HepG2 (cell line): ENCODE measurements at regions not wholly inside any gene's neighbourhood (a gene's known extent, or its start where the extent isn't known, plus 50 kb on each side); places are given as distances from the start of the nearest gene placed in this dataset.

Source experiments
- ATAC-seq: fragments of 200-7000 bp; cut with Tn5 transposase; 3 replicates; pipeline ENCODE4 v1.9.1; 2020; ENCODE audit warnings: mild to moderate bottlenecking, moderate library complexity
- BruUV-seq: library from RNA; stranded (reverse); fragments of 400-500 nt; replicated peaks from 2 replicates; lab custom pipeline; 2021; lab: Mats Ljungman, UMichigan
- CTCF ChIA-PET: fragments of 300-600 bp; formaldehyde crosslinking; extraction: SDS; loops from one replicate; lab custom pipeline; 2021; ENCODE audit warnings: low total read pairs, inconsistent platforms, low intra/inter-chr PET ratio; lab: Yijun Ruan, JAX
- POLR2A ChIA-PET: fragments of 350-600 bp; sonication (Branson Sonifier 250); formaldehyde crosslinking; loops from one replicate; lab custom pipeline; 2020; ENCODE audit warnings: antibody characterized with exemption, inconsistent platforms; lab: Yijun Ruan, JAX
- DNase-seq: peaks from one replicate; pipeline ENCODE4 v3.0.0-alpha.2; 2015; ENCODE audit warnings: low spot score
- FAIRE-seq: peaks from 3 replicates; lab custom pipeline; 2011; peaks lifted over from hg19 to GRCh38; lab: Jason Lieb, UNC
- H2AFZ ChIP-seq: one replicate; pipeline ENCODE4 v1.6.1; 2011; ENCODE audit warnings: low read length, inconsistent platforms
- H3K27ac ChIP-seq: fragments of 300-600 bp; 3 replicates; pipeline ENCODE4 v1.8.0; 2011; ENCODE audit warnings: mixed run types, mild to moderate bottlenecking, mixed read lengths, low read length, inconsistent platforms; ENCODE audit not compliant: insufficient read depth; ENCODE audit errors: extremely low read length
- H3K27me3 ChIP-seq, 2 experiments: fragments of 200-600 bp in 1 of 2; 2 replicates in 1 of 2; 3 replicates in 1 of 2; pipeline versions ENCODE4 v1.6.0 to v1.8.0; 2011; ENCODE audit warnings: low read length in 2 of 2, mild to moderate bottlenecking in 2 of 2, moderate library complexity in 2 of 2, inconsistent platforms in 1 of 2; ENCODE audit not compliant: insufficient read depth in 2 of 2, control insufficient read depth in 1 of 2
- H3K36me3 ChIP-seq, 2 experiments: fragments of 200-600 bp in 1 of 2; replicated peaks in 1 of 2; 2 replicates in 1 of 2; 3 replicates in 1 of 2; pipeline versions ENCODE4 v1.5.1 to v1.8.0; 2011; ENCODE audit warnings: low read length in 2 of 2, inconsistent platforms in 1 of 2; ENCODE audit not compliant: insufficient read depth in 2 of 2, control insufficient read depth in 1 of 2
- H3K4me1 ChIP-seq: 2 replicates; pipeline ENCODE4 v1.5.1; 2012; ENCODE audit warnings: low read length, inconsistent platforms; ENCODE audit not compliant: insufficient read depth
- H3K4me2 ChIP-seq: 2 replicates; pipeline ENCODE4 v1.6.0; 2011; ENCODE audit warnings: low read depth, low read length, inconsistent platforms
- H3K4me3 ChIP-seq, 3 experiments: fragments of 200-600 bp in 1 of 3; sonication (generic), shearing (Covaris generic) in 1 of 3; replicated peaks in 1 of 3; 2 replicates each; pipeline ENCODE4 v1.5.1; 2011 to 2016; ENCODE audit warnings: low read length in 3 of 3, inconsistent platforms in 2 of 3, low read depth in 2 of 3, mild to moderate bottlenecking in 2 of 3, control low read depth in 1 of 3, mixed read lengths in 1 of 3; ENCODE audit not compliant: insufficient read depth in 1 of 3
- H3K79me2 ChIP-seq: one replicate; pipeline ENCODE4 v1.6.1; 2011; ENCODE audit warnings: low read length, inconsistent platforms; ENCODE audit not compliant: insufficient read depth
- H3K9ac ChIP-seq: 2 replicates; pipeline ENCODE4 v1.6.0; 2011; ENCODE audit warnings: mild to moderate bottlenecking, low read depth, low read length, inconsistent platforms; ENCODE audit not compliant: insufficient read depth
- H3K9me3 ChIP-seq: 2 replicates; pipeline ENCODE4 v1.5.1; 2012; ENCODE audit warnings: mild to moderate bottlenecking, low read length
- H4K20me1 ChIP-seq: 2 replicates; pipeline ENCODE4 v1.6.0; 2011; ENCODE audit warnings: inconsistent platforms, mild to moderate bottlenecking, low read length, moderate library complexity; ENCODE audit not compliant: insufficient read depth
- GATAD1 ChIP-seq: IDR thresholded peaks from 2 replicates; pipeline ENCODE4 v1.6.1; 2016; ENCODE audit warnings: missing genetic modification reagents, missing compliant biosample characterization
- HIVEP1 ChIP-seq: sonication (generic); formaldehyde crosslinking; IDR thresholded peaks from 2 replicates; pipeline ENCODE4 v1.4.0; 2020; ENCODE audit warnings: mild to moderate bottlenecking, missing genetic modification reagents
- KMT2B ChIP-seq: IDR thresholded peaks from 2 replicates; pipeline ENCODE4 v1.6.1; 2016; ENCODE audit warnings: missing genetic modification reagents, missing compliant biosample characterization
- MTA3 ChIP-seq: sonication (generic); formaldehyde crosslinking; IDR thresholded peaks from 2 replicates; pipeline ENCODE4 v1.4.0; 2020; ENCODE audit warnings: missing genetic modification reagents
- REL ChIP-seq: sonication (generic); formaldehyde crosslinking; conservative IDR thresholded peaks from 2 replicates; pipeline ENCODE4 v1.8.0; 2022; ENCODE audit warnings: mild to moderate bottlenecking, missing genetic modification reagents, moderate library complexity
- ZFY ChIP-seq: sonication (generic); formaldehyde crosslinking; IDR thresholded peaks from 2 replicates; pipeline ENCODE4 v1.4.0; 2020; ENCODE audit warnings: missing genetic modification reagents
- ZNF136 ChIP-seq: sonication (generic); formaldehyde crosslinking; IDR thresholded peaks from 2 replicates; pipeline ENCODE4 v1.8.1; 2022; ENCODE audit warnings: low read depth, mild to moderate bottlenecking, moderate library complexity, missing genetic modification reagents
- WGBS: methylation state at CpG from one replicate; pipeline ENCODE4 v1.1.6; 2017; ENCODE audit warnings: low lambda C conversion rate; 5-methylcytosine and 5-hydroxymethylcytosine counted together
- in situ Hi-C: cut with HindIII; loops from 2 replicates; pipeline ENCODE4 v1.10.0; 2017; ENCODE audit warnings: low pct_unique_long_range_greater_than_20kb; ENCODE audit not compliant: extremely low pct_ligation_motif_present
- intact Hi-C: fragments of 100-400 bp; cut with micrococcal nuclease; formaldehyde crosslinking; loops from one replicate; pipeline ENCODE4 v1.10.0; 2022; ENCODE audit not compliant: unreplicated experiment
- TF ChIP-seq, protein P1 (sequence below): sonication (generic); formaldehyde crosslinking; IDR thresholded peaks from 2 replicates; pipeline ENCODE4 v1.5.0; 2020; ENCODE audit warnings: mild to moderate bottlenecking, missing genetic modification reagents, borderline replicate concordance
- TF ChIP-seq, protein P2 (sequence below): IDR thresholded peaks from 2 replicates; pipeline ENCODE4 v1.6.1; 2018; ENCODE audit warnings: missing genetic modification reagents, mild to moderate bottlenecking, missing compliant biosample characterization
- TF ChIP-seq, protein P3 (sequence below): sonication (generic); formaldehyde crosslinking; conservative IDR thresholded peaks from 2 replicates; pipeline ENCODE4 v1.4.0; 2020; ENCODE audit warnings: missing genetic modification reagents

DNA sequence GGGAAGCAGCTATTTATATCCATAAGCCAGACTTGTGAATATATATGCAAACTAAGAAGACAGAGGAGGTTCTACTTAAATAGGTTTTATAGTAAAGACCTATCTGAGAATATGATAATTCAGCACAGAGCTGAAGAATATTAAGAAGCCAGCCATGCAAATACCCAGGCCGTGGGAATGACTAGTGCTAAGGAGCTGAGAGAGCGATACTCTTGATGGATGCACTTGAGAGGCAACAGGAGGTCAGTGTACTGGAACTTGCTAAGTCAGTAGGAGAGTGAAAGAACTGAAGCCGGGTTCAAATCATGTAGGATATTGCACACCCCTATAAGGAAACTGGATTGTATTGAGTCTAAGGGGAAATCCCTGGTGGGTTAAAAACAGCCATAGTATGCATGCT, 943.6 kb upstream of the MBL2 start:
- no peak for DNase-seq
- ChIA-PET CTCF (no interaction called here), POLR2A (no interaction called here)
- Histone ChIP-seq H3K4me2 (no peak overlapping the region), H3K4me3 (no peak overlapping the region), H3K27ac (no peak overlapping the region), H3K36me3 (no peaks in the 10 kb centered on the region), H3K9ac (no peak overlapping the region), H3K79me2 (no peaks in the 10 kb centered on the region), H3K4me1 (no peaks in the 10 kb centered on the region), H2AFZ (no peak overlapping the region), H4K20me1 (no peaks in the 10 kb centered on the region), H3K27me3 (no peaks in the 10 kb centered on the region)
- intact Hi-C loops (no loop called here), in situ Hi-C loops (no loop called here)
- no peak for ATAC-seq
- 17% methylated on average over 3 of the region's 3 CpGs for WGBS
- FAIRE-seq = no peak
- BruUV-seq = no TSS peak
- no peak for TF ChIP-seq MTA3 (CRISPR knock-in tag)
- no peak for TF ChIP-seq KMT2B (CRISPR knock-in tag)
- TF ChIP-seq, protein P1, sequence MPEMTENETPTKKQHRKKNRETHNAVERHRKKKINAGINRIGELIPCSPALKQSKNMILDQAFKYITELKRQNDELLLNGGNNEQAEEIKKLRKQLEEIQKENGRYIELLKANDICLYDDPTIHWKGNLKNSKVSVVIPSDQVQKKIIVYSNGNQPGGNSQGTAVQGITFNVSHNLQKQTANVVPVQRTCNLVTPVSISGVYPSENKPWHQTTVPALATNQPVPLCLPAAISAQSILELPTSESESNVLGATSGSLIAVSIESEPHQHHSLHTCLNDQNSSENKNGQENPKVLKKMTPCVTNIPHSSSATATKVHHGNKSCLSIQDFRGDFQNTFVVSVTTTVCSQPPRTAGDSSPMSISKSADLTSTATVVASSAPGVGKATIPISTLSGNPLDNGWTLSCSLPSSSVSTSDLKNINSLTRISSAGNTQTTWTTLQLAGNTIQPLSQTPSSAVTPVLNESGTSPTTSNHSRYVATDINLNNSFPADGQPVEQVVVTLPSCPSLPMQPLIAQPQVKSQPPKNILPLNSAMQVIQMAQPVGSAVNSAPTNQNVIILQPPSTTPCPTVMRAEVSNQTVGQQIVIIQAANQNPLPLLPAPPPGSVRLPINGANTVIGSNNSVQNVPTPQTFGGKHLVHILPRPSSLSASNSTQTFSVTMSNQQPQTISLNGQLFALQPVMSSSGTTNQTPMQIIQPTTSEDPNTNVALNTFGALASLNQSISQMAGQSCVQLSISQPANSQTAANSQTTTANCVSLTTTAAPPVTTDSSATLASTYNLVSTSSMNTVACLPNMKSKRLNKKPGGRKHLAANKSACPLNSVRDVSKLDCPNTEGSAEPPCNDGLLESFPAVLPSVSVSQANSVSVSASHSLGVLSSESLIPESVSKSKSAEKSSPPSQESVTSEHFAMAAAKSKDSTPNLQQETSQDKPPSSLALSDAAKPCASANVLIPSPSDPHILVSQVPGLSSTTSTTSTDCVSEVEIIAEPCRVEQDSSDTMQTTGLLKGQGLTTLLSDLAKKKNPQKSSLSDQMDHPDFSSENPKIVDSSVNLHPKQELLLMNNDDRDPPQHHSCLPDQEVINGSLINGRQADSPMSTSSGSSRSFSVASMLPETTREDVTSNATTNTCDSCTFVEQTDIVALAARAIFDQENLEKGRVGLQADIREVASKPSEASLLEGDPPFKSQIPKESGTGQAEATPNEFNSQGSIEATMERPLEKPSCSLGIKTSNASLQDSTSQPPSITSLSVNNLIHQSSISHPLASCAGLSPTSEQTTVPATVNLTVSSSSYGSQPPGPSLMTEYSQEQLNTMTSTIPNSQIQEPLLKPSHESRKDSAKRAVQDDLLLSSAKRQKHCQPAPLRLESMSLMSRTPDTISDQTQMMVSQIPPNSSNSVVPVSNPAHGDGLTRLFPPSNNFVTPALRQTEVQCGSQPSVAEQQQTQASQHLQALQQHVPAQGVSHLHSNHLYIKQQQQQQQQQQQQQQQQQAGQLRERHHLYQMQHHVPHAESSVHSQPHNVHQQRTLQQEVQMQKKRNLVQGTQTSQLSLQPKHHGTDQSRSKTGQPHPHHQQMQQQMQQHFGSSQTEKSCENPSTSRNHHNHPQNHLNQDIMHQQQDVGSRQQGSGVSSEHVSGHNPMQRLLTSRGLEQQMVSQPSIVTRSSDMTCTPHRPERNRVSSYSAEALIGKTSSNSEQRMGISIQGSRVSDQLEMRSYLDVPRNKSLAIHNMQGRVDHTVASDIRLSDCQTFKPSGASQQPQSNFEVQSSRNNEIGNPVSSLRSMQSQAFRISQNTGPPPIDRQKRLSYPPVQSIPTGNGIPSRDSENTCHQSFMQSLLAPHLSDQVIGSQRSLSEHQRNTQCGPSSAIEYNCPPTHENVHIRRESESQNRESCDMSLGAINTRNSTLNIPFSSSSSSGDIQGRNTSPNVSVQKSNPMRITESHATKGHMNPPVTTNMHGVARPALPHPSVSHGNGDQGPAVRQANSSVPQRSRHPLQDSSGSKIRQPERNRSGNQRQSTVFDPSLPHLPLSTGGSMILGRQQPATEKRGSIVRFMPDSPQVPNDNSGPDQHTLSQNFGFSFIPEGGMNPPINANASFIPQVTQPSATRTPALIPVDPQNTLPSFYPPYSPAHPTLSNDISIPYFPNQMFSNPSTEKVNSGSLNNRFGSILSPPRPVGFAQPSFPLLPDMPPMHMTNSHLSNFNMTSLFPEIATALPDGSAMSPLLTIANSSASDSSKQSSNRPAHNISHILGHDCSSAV (CRISPR knock-in tag) = no peak
- no peak for TF ChIP-seq HIVEP1
- TF ChIP-seq ZNF136 (CRISPR knock-in tag) = no peak
- TF ChIP-seq, protein P2, sequence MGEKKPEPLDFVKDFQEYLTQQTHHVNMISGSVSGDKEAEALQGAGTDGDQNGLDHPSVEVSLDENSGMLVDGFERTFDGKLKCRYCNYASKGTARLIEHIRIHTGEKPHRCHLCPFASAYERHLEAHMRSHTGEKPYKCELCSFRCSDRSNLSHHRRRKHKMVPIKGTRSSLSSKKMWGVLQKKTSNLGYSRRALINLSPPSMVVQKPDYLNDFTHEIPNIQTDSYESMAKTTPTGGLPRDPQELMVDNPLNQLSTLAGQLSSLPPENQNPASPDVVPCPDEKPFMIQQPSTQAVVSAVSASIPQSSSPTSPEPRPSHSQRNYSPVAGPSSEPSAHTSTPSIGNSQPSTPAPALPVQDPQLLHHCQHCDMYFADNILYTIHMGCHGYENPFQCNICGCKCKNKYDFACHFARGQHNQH (CRISPR knock-in tag) = no peak
- no peak for TF ChIP-seq GATAD1 (CRISPR knock-in tag)
- TF ChIP-seq ZFY (CRISPR knock-in tag) = no peak
- no peak for TF ChIP-seq REL (CRISPR knock-in tag)
- TF ChIP-seq, protein P3, sequence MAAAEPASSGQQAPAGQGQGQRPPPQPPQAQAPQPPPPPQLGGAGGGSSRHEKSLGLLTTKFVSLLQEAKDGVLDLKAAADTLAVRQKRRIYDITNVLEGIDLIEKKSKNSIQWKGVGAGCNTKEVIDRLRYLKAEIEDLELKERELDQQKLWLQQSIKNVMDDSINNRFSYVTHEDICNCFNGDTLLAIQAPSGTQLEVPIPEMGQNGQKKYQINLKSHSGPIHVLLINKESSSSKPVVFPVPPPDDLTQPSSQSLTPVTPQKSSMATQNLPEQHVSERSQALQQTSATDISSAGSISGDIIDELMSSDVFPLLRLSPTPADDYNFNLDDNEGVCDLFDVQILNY (CRISPR knock-in tag) = no peak
- TF ChIP-seq, all 625 proteins: peak for 0
- H3K9me3 ChIP-seq = no peaks in the 10 kb centered on the region
